LoVo (cell line): ENCODE measurements at regions not wholly inside any gene's neighbourhood (a gene's known extent, or its start where the extent isn't known, plus 50 kb on each side); places are given as distances from the start of the nearest gene placed in this dataset.
A peak's percentile ranks its signal among the peaks of the same experiment; 100 is the strongest.
"Not testable (repeated sequence)": the region's sequence is repeated elsewhere in the genome, so short reads cannot be mapped to it uniquely, and the experiment has no call there.

Source experiments
- DNase-seq: peaks from one replicate; pipeline ENCODE4 v3.0.0-alpha.2; 2016; ENCODE audit warnings: low spot score

DNA sequence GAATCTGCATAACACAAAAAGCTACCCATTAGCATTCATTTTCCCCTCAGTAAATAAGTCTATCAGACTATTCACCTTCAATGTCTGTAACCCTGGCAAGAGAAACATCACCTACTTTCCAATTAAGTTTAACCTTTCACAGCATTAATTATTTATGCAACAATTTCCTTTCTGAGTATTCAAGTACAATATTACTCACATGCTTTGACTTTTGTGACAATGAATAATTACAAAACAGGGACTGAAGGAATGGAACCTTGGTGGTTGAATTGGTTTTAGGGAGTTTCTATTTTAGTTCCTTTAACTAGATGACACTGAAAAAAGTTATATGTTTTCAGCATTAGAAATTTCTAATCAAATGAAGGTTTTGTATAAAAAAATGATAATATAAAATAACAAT, 932.3 kb upstream of the EPHA5 start:
- no peak for DNase-seq

DNA sequence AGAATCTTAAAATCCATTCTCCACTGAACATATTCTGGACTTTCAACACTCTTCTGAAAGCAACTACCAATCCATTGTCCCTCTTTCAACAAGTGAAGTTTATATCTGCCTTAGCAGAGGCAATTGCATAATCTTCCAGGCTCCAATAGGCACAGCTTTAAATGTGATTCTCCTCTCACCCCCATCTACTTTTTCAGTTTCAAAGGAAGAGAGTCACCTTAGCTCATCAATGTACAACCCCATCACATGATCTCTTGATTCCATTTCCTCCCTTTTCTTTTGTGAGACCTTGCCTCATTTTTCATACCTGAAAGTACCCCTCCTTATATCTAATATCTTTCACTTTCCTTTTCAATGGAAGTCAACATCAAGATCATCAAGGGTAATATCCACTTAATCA, 921.7 kb upstream of the EPHA5 start:
- no peak for DNase-seq

DNA sequence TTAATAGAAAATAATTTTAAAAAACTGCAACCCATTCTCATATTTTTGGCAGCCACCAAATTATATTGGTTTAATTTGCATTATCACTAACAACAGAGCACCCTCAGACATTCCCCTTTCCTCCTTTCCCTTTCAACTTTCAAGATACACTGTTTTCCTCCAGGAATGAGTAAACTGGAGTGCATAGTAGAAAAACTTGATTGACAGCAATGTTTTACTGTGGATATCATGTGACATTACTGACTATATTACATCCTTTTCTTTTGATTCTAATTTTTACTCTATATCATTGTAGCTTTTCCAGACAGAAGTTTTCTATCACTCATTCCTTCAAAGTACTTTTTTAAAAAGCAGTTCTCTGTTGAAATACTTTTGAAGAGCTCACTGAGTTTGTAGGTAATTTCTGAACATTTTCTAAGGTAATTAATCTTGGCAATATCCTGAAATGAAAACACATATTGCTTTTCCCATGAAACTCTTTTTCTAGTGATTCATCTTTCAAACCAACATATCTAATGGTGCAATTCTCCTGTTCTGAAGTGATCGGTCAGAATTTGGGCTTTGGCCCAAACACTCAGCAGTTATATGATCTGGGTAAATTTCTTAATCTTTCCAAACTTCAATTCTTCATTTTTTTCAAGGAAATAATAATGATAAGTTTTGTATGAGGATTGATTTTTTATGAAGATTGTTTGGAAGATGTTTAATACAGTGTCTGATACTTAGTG, 920.4 kb upstream of the EPHA5 start:
- DNase-seq, result no peak

DNA sequence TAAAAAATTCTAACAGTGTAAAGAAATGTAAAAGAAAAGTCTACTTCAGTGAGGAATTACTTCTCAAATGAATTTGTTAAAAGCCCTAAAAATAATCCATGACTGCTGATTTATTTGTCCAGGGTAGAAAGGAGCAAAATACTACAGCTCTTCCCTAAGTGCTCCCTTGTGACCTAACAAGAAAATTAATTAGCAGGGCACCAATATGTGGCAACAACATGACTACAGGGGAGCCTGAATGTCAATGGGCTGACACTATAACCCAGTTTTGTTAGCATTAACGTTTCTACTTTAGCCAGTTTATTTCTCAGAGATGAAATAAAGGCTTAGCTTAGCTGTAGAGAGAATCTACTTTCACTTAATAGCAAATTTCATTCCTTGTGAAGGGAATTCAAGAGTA, 918.9 kb upstream of the EPHA5 start:
- DNase-seq, result no peak

DNA sequence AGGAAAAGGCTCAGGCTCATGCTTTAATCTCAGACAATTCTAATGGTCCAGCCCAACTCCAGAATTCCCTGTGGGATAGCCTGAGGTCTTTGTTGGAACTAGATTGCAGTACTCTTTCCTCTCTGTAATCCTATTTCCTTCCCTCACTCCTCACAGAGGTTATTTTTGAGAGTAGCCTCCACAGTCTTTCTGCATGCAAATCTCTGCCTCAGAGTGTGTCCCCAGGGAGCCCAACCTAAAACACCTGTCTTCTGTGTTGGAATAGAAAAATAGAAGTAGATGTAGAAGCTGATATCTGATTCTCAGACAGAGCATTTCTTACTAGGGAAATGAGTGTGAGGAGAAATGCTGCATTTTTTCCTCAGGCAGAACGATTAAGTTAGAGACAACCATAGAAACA, 915.5 kb upstream of the EPHA5 start:
- no peak for DNase-seq

- peak; percentile 14 for DNase-seq
Measured at GRCh38 chr4:66577922-66578321, 907.6 kb upstream of the EPHA5 start.

DNA sequence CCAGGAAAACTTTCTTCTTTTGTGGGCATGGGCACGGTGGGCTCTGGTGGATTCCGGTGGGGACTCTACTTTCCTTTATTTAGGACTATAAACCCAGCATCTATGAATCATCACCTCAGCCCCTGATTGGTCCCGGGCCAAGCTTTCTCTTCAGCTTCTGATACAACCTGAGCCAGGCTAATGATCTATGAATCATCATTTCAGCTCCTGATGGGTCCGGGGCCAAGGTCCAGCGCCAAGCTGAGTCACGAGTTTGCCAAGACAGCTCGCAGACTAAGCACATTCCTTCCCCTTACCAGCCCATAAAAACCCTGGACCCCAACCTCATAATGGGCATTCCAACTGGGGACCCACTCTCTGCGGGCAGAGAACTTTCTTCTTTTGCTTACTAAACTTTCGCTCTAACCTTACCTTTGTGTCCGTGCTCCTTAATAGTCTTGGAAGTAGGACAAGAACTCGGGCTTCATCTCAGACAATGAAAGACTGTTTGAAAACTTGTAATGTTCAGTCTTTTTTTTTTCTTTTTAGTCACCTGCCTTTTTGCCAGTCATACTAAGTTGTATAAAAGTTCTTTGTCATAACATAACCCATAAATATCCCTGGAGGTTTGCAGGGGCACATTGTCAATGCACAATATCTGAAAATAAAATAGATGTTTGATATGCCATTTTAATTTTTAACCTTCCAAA, 904.9 kb upstream of the EPHA5 start:
- DNase-seq, result peak; percentile 88

GRCh38 chr4:66574145-66574978, 904.1 kb upstream of the EPHA5 start:
- no peak for DNase-seq

GRCh38 chr4:66572949-66573348, 902.7 kb upstream of the EPHA5 start:
- DNase-seq, result peak; percentile 19

DNA sequence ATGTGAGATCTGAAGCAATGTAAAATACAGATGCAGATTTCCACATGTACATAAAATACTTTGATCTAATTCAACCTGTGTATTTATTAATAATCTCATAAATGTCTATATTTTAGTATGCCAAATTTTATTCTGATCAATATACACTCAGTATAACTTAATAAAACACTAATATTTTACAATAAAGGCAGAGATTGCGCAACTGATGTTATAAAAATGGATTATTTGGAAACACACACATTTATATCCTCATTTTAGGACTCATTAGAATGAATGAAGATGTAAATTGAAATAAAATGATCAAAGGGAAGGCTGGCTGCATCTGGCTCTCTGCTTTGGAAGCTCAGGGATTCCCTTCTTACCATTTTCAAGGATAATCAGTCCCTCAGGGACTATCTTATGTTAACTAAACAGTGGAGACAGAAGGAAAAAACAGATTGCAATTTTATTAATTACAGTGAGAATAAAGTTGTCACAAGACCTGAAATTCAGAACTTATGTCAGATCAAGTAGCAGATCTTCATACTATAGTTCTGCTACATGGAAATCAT, 900.9 kb upstream of the EPHA5 start:
- no peak for DNase-seq

- no peak for DNase-seq
Measured at GRCh38 chr4:66569228-66569627, 898.9 kb upstream of the EPHA5 start.

GRCh38 chr4:66568431-66568830, 898.1 kb upstream of the EPHA5 start:
- no peak for DNase-seq

- DNase-seq, result no peak
Measured at GRCh38 chr4:66568001-66568400, 897.7 kb upstream of the EPHA5 start.

- DNase-seq, result no peak
Measured at GRCh38 chr4:66567551-66567950, 897.3 kb upstream of the EPHA5 start.

- no peak for DNase-seq
Measured at GRCh38 chr4:66565801-66566200, 895.5 kb upstream of the EPHA5 start.

DNA sequence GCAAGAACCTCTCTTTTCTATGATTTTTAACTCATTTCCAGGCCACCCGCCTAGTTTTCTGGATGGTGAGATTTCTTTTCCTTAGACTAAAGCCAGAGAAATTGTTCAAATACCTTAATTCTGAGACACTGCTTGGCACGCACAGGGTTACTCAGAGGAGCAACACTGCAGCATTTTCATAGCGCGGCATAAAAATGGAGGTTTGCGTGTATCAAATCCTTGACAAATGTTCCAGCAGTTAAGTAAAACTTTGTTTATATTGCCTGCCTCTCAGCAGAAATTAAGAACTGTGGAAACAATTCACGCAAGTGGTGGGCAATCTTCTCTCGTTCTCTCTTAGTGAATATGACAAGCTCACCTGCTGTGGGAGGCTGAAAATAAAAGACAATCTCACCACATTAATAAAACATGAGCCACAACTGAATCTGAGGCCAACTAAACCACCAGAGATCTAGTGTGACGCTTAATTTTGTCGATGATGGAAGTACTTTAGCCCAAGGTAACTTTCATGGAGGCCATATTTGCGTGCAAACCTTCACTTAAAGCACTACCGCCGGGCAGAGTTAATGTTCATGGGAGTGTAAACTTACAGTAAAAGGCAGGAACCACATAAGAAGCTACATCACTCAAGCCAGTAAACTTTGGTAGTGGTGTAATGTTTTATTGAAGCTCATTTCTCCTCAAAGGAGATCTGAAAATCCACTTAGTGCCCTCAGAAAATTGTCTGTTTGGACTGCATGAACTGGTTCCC, 894.8 kb upstream of the EPHA5 start:
- peak; percentile 64 for DNase-seq

- DNase-seq, result no peak
Measured at GRCh38 chr4:66562276-66562806, 892.1 kb upstream of the EPHA5 start.

GRCh38 chr4:66561465-66562053, 891.3 kb upstream of the EPHA5 start:
- DNase-seq, result not testable (repeated sequence)

DNA sequence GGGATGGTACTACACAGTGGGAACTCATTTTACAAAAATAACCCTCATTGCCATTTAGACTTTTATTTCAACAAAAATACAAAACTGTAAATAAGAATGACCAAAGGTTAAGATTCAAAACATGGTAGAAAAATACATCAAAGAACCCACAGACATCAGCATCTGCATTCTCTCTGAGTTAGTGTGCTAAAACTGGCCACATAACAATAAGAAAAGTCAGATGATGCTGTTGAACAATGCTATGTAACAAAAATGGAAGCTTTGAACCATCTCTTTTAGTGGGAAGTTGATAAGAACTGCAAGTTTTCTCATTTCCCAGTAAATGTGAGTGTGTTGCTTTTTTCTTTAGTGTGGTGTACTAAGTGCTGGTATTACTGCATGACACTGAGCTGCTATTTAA, 888.4 kb upstream of the EPHA5 start:
- DNase-seq, result no peak

DNA sequence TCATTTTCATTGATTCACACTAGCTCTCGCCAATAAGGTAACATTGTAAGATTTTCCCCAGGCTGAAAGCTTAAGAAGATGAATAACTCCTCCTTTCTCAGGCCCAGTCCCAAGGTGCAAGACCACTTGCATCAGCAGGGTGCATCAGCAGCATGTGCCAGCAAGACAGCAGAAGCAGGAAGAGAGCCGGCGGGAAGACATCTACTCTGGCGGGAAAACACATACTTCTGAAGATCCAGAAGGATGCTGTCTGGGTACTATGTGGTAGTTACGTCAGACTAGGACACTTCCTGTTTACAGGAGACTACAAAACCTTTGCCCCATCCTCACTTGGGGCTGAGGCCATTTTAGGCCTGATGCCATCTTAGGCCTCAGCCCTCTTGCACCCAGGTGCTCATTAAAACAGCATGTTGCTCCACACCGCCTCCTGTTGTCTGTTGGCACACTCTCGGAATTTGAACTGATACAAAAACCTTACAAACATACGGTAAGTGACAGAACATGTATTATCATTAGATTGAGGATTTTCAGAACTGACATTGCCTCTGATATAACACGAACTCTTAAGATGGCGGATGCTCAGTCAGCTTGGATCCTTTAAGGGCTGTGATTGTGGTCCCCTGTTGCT, 886.5 kb upstream of the EPHA5 start:
- no peak for DNase-seq

GRCh38 chr4:66555301-66555700, 885.0 kb upstream of the EPHA5 start:
- no peak for DNase-seq
